ENCODE measurements at regions not wholly inside any gene's neighbourhood (a gene's known extent, or its start where the extent isn't known, plus 50 kb on each side); places are given as distances from the start of the nearest gene placed in this dataset.

- no peak for TF ChIP-seq CTCF (IDR thresholded peaks at IDR 0.05; ENCODE audit: low read depth, low read length)
- TF ChIP-seq EZH2phosphoT487 (IDR thresholded peaks at IDR 0.05; ENCODE audit: low read depth): no peak
These were observed 107.2 kb upstream of the ARRDC3 start for GRCh38 chr5:91490316-91490715.

Measured in OCI-LY3 (cell line).